GM12891 (cell line): ENCODE measurements at regions not wholly inside any gene's neighbourhood (a gene's known extent, or its start where the extent isn't known, plus 50 kb on each side); places are given as distances from the start of the nearest gene placed in this dataset.

Experiments
- POLR2A ChIP-seq: IDR thresholded peaks from 2 replicates; pipeline ENCODE4 v1.6.1; 2011; ENCODE audit warnings: low read depth, low read length, control low read depth
- POLR2AphosphoS5 ChIP-seq: IDR thresholded peaks from 2 replicates; pipeline ENCODE4 v1.6.1; 2011; ENCODE audit warnings: low read depth, low read length, control low read depth
- SPI1 ChIP-seq: IDR thresholded peaks from 2 replicates; pipeline ENCODE4 v1.6.1; 2011; ENCODE audit warnings: low read depth, low read length, control low read depth
- TAF1 ChIP-seq: IDR thresholded peaks from 2 replicates; pipeline ENCODE4 v1.6.1; 2011; ENCODE audit warnings: low read depth, low read length, control low read depth

DNA sequence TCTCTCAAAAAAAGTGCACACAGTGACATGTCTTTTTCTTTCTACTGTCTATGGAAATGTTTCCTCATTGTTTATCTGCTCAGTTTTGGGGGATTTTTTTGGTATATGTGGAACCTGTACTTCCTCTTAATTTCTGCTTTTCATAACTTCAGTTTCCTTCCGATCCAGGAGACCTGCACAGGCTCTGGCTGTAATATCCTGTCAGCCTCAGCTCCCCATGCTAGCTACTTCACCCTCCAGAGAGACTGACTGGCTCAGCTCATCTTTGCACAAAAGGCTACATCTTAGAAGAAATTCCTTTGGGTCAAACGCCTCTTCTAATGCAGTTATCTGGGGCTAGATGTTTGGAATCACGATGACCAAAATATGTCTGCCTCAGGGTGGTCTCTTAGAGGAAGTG, 378.4 kb downstream of the RND3 start:
- TF ChIP-seq TAF1 (no peak), POLR2A (no peak), POLR2AphosphoS5 (no peak), SPI1 (no peak)
